ENCODE measurements at regions not wholly inside any gene's neighbourhood (a gene's known extent, or its start where the extent isn't known, plus 50 kb on each side); places are given as distances from the start of the nearest gene placed in this dataset.

DNA sequence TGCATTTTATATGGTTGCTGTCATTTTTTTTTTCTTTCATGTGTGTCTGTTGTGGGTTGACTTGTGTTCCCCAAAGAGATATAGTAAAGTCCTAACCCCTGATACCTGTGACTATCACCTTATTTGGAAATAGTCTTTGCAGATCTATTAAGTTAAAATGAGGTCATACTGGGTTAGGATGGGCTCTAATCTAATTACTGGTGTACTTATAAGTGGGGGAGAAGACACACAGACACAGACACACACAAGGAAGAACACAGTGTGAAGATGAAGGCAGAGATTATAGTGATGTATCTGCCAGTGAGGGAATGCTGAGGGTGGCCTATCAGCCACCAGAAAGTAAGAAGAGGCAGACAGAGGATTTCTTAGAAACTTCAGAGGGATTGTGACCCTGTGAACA lies 318.4 kb upstream of the ATP2B1 start:
- TF ChIP-seq, protein P1, sequence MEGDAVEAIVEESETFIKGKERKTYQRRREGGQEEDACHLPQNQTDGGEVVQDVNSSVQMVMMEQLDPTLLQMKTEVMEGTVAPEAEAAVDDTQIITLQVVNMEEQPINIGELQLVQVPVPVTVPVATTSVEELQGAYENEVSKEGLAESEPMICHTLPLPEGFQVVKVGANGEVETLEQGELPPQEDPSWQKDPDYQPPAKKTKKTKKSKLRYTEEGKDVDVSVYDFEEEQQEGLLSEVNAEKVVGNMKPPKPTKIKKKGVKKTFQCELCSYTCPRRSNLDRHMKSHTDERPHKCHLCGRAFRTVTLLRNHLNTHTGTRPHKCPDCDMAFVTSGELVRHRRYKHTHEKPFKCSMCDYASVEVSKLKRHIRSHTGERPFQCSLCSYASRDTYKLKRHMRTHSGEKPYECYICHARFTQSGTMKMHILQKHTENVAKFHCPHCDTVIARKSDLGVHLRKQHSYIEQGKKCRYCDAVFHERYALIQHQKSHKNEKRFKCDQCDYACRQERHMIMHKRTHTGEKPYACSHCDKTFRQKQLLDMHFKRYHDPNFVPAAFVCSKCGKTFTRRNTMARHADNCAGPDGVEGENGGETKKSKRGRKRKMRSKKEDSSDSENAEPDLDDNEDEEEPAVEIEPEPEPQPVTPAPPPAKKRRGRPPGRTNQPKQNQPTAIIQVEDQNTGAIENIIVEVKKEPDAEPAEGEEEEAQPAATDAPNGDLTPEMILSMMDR (IDR thresholded peaks at IDR 0.05; ENCODE audit: poor library complexity, severe bottlenecking), result no peak
- TF ChIP-seq, protein P2, sequence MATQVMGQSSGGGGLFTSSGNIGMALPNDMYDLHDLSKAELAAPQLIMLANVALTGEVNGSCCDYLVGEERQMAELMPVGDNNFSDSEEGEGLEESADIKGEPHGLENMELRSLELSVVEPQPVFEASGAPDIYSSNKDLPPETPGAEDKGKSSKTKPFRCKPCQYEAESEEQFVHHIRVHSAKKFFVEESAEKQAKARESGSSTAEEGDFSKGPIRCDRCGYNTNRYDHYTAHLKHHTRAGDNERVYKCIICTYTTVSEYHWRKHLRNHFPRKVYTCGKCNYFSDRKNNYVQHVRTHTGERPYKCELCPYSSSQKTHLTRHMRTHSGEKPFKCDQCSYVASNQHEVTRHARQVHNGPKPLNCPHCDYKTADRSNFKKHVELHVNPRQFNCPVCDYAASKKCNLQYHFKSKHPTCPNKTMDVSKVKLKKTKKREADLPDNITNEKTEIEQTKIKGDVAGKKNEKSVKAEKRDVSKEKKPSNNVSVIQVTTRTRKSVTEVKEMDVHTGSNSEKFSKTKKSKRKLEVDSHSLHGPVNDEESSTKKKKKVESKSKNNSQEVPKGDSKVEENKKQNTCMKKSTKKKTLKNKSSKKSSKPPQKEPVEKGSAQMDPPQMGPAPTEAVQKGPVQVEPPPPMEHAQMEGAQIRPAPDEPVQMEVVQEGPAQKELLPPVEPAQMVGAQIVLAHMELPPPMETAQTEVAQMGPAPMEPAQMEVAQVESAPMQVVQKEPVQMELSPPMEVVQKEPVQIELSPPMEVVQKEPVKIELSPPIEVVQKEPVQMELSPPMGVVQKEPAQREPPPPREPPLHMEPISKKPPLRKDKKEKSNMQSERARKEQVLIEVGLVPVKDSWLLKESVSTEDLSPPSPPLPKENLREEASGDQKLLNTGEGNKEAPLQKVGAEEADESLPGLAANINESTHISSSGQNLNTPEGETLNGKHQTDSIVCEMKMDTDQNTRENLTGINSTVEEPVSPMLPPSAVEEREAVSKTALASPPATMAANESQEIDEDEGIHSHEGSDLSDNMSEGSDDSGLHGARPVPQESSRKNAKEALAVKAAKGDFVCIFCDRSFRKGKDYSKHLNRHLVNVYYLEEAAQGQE (IDR thresholded peaks at IDR 0.05; ENCODE audit: borderline replicate concordance), result no peak
- no peak for TF ChIP-seq RAD21 (conservative IDR thresholded peaks at IDR 0.05)

Data from neural cell (in vitro differentiated cells).